ENCODE measurements at regions not wholly inside any gene's neighbourhood (a gene's known extent, or its start where the extent isn't known, plus 50 kb on each side); places are given as distances from the start of the nearest gene placed in this dataset.

- no peak for TF ChIP-seq NANOG (IDR thresholded peaks at IDR 0.05; ENCODE audit: borderline replicate concordance)
- no peak for TF ChIP-seq CREB1 (CRISPR knock-in tag; IDR thresholded peaks at IDR 0.05; ENCODE audit: low read depth)
- no peak for TF ChIP-seq ZNF114 (CRISPR knock-in tag; IDR thresholded peaks at IDR 0.05)
Observed at GRCh38 chr9:107983762-107984161, 494.2 kb upstream of the KLF4 start (continued).

- Histone ChIP-seq H3F3A (replicated peaks; ENCODE audit: low read depth) (no peaks in the 10 kb centered on the region), H3K4me2 (no peak overlapping the region), H3K27ac (ENCODE audit: low read depth) (no peak overlapping the region), H3K79me2 (replicated peaks; ENCODE audit: insufficient read depth) (no peaks in the 10 kb centered on the region), H3K9me2 (ENCODE audit: insufficient read depth) (peaks cover 20% of the 10 kb centered on the region), H3K36me3 (ENCODE audit: insufficient read depth) (no peaks in the 10 kb centered on the region), H3K27me3 (ENCODE audit: insufficient read depth) (no peaks in the 10 kb centered on the region), H2AFZ (no peak overlapping the region), H3K4me3 (no peak overlapping the region), H4K20me1 (replicated peaks; ENCODE audit: insufficient read depth) (no peaks in the 10 kb centered on the region), H3K4me1 (ENCODE audit: insufficient read depth) (0 out of 2 replicates have a peak, but pooled peaks cover 3% of the 10 kb centered on the region)
- TF ChIP-seq EZH2 (IDR thresholded peaks at IDR 0.05; ENCODE audit: low read depth, unreplicated experiment): no peak
- TF ChIP-seq ZNF462 (CRISPR knock-in tag; IDR thresholded peaks at IDR 0.05): no peak
- no peak for TF ChIP-seq POLR2AphosphoS5 (IDR thresholded peaks at IDR 0.05; ENCODE audit: low read depth)
- no peak for TF ChIP-seq CREB1 (CRISPR knock-in tag; IDR thresholded peaks at IDR 0.05; ENCODE audit: low read depth)
- no peak for TF ChIP-seq REST (IDR thresholded peaks at IDR 0.05; ENCODE audit: unreplicated experiment)
- no peak for TF ChIP-seq JUNB (IDR thresholded peaks at IDR 0.05; ENCODE audit: unreplicated experiment)
- TF ChIP-seq ZNF331 (CRISPR knock-in tag; IDR thresholded peaks at IDR 0.05; ENCODE audit: low read depth): no peak
- no peak for TF ChIP-seq ZNF114 (CRISPR knock-in tag; IDR thresholded peaks at IDR 0.05)
- no peak for TF ChIP-seq EZH2phosphoT487 (IDR thresholded peaks at IDR 0.05; ENCODE audit: unreplicated experiment)
- TF ChIP-seq NANOG (IDR thresholded peaks at IDR 0.05; ENCODE audit: borderline replicate concordance): no peak
- TF ChIP-seq, protein P1, sequence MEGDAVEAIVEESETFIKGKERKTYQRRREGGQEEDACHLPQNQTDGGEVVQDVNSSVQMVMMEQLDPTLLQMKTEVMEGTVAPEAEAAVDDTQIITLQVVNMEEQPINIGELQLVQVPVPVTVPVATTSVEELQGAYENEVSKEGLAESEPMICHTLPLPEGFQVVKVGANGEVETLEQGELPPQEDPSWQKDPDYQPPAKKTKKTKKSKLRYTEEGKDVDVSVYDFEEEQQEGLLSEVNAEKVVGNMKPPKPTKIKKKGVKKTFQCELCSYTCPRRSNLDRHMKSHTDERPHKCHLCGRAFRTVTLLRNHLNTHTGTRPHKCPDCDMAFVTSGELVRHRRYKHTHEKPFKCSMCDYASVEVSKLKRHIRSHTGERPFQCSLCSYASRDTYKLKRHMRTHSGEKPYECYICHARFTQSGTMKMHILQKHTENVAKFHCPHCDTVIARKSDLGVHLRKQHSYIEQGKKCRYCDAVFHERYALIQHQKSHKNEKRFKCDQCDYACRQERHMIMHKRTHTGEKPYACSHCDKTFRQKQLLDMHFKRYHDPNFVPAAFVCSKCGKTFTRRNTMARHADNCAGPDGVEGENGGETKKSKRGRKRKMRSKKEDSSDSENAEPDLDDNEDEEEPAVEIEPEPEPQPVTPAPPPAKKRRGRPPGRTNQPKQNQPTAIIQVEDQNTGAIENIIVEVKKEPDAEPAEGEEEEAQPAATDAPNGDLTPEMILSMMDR (conservative IDR thresholded peaks at IDR 0.05; ENCODE audit: low read depth in 2 of 2): no peak
- TF ChIP-seq, protein P2, sequence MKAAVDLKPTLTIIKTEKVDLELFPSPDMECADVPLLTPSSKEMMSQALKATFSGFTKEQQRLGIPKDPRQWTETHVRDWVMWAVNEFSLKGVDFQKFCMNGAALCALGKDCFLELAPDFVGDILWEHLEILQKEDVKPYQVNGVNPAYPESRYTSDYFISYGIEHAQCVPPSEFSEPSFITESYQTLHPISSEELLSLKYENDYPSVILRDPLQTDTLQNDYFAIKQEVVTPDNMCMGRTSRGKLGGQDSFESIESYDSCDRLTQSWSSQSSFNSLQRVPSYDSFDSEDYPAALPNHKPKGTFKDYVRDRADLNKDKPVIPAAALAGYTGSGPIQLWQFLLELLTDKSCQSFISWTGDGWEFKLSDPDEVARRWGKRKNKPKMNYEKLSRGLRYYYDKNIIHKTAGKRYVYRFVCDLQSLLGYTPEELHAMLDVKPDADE (IDR thresholded peaks at IDR 0.05): no peak
- Mint-ChIP-seq H3K36me3 (ENCODE audit: low read depth) (no peaks in the 10 kb centered on the region), H3K27ac (no peak overlapping the region), H3K4me1 (no peaks in the 10 kb centered on the region), H3K27me3 (ENCODE audit: insufficient read depth, low read depth, poor library complexity) (no peaks in the 10 kb centered on the region), H3K9me3 (no peaks in the 10 kb centered on the region), H3K4me3 (no peak overlapping the region)
- DNase-seq (ENCODE audit: low spot score) (no peak), ATAC-seq (no peak)
Observed at GRCh38 chr9:107983181-107983603, 493.6 kb upstream of the KLF4 start.

All from GM23338 (cell line).